GM19035 (cell line): ENCODE measurements at regions not wholly inside any gene's neighbourhood (a gene's known extent, or its start where the extent isn't known, plus 50 kb on each side); places are given as distances from the start of the nearest gene placed in this dataset.

Source experiments
- ATAC-seq: cut with Tn5 transposase; IDR thresholded peaks from one replicate; pipeline ENCODE4 v1.9.1; 2021; ENCODE audit not compliant: unreplicated experiment

DNA sequence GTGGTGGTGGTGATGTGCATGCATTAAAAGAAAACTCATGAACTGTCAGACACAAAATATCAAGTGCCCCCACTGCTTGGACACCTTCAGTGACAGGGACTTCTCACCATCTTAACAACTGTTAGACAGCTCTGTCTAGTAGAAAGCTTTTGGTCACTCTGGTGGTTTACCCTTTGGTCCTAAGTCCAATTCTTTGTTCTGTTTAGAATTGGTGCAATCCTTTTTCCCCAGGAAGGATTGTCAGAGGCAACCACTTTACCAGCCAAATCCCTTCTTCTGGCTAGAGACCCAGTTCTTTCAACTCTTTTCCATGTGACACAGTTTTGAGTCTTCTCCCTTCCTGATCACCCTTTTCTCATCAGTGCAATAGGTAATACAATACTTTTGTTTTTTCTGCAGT, 140.2 kb downstream of the SEC61B start:
- no peak for ATAC-seq

DNA sequence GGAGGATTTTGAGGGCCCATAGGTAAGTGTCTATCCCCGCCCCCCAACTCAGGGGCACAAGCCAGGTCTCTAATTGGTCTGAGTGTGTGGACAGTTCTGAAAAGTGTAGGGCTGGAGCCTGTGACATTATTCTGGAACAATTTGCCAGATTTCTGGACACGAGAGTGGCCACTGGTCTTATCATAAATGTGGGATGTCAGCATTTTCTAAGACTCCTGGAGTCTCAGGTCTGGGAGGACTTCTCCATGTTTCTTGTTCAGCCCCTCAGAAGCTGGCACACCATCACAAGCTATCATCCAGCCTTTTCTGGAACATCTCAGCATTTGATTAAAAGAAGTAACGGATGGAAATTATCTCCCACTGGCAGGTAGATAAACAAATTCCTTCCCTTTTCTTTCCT, 141.4 kb downstream of the SEC61B start:
- ATAC-seq: no peak

- no peak for ATAC-seq
Measured at GRCh38 chr9:99365233-99365980, 143.3 kb downstream of the SEC61B start.

DNA sequence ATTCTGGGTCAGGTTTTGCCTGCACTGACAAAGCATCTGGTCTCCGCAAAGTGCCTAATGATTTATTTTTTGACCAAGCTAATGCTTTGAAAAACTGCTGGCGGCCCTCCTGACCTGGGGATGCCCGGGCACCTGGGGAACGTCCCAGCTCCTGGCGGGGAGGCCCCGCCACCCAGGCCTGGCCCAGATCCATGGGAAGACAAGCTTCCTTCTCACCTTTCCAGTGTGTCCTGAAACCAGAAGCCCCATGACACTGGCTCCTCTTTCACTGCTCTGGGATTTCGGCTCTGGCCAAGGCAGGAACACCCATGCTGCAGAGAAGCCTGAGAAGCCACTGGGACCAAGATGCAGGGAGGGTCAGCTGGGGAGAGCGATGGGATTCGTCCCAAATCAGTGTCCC, 144.1 kb downstream of the SEC61B start:
- ATAC-seq: no peak

GRCh38 chr9:99366621-99367020, 144.5 kb downstream of the SEC61B start:
- ATAC-seq: no peak

DNA sequence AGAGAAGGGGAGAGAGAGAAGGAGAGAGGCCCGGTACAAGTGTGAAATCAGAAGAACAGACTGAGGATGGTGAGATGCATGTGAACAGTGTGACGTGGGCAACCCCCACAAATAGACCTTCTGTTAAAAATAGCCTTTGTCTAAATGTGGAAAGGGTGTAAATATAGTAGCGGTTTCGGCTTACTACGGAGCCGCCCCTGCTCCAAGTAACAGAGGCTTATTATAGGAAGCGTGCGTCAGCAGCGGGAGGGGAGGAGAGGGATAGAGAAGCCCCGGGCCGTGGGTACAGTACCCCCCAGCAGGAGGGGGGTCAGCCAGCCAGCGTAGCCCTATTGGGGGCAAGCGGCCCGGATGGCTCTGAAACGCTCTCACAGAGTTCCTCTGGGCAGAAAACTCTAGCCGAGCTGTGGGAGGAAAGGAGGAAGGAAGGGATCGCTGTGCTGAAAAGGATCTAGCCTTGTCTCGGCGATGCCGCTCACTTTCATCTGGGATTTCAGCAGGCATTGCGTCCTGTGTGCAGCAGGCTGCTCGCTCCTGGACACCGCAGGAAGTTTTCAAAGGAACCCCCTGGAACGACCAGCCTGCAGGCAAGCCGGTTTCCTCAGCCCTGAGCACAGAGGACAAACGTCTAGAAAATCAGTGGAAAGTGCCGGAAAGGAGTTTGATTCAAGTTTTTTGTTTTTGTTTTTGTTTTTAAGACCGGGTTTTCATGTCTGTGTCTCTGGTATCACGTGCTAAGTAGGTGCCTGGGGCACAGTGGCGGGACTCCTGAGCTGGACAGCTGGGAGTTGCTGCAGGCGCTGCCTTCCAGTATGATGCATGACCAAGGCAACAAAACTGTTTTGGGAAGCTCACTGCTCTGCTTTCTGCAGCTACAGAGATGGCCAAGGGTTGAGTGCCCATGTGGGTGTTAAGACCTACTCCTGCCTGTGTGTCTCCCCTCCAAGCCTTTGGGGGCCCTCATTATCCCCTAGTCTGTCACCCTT, 146.6 kb downstream of the SEC61B start:
- ATAC-seq: no peak

DNA sequence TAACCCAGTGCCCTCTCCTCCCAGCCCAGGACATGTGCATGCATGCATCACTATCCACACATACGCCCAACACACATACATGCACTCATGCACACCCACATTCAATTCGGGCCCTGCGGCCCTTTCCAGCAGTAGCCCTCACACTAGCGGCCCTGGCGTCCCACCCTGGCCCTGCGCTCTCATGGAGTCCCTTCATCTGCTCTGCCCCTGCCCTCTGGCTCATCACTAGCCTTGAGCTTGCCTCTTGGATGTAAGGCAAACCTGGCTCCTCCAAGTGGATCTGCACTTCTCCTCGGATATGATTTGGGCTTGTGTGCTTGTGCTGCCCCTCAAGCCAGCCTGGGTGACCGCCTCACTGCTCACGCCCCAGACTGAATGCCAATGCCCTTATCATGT, 147.2 kb downstream of the SEC61B start:
- ATAC-seq: no peak

- ATAC-seq: no peak
Measured at GRCh38 chr9:99370376-99370775, 148.3 kb downstream of the SEC61B start.

- ATAC-seq: no peak
Measured at GRCh38 chr9:99371376-99371775, 149.3 kb downstream of the SEC61B start.

- no peak for ATAC-seq
Measured at GRCh38 chr9:99373912-99374311, 151.8 kb downstream of the SEC61B start.

GRCh38 chr9:99374793-99375192, 152.7 kb downstream of the SEC61B start:
- ATAC-seq: no peak

- ATAC-seq: no peak
Measured at GRCh38 chr9:99375481-99375880, 153.4 kb downstream of the SEC61B start.

- ATAC-seq: no peak
Measured at GRCh38 chr9:99377790-99378775, 156.0 kb downstream of the SEC61B start.

DNA sequence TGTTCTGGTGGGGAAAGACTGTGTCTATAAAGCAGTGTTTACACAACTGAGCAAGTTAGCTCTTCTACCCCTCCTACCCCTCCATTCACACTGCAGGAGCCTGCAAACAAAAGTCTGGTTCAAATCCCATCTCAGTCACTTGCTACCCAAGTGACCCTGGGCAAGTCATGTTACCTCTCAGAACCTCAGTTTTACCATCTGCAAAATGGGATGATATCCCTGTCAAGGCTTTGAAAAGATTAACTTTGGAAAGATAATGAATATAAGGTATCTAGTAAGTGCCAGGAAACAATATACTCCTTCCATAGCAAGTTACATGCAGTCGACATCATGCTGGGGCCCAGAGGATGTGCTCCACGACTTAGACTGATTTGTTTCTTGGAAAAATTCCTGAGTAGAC, 161.5 kb downstream of the SEC61B start:
- no peak for ATAC-seq

DNA sequence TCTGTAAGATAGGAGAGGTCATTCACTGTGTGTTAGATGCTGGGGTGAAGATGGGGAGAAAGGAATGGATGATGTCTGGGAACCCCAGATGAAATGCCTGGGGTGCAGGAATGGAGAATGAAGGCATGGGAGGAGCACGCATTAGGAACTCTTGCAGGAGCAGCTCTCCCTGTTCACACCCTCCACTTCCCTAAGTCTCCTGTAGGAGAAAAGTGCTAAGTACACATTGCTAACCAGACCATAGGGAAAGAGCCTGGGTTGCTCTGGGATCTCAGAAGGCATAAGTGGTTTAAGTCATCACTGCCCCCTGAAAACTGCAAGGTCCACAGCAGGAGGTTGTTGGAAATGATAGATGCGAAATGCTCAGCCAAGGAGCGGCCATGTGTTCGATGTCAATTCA, 163.1 kb downstream of the SEC61B start:
- no peak for ATAC-seq

DNA sequence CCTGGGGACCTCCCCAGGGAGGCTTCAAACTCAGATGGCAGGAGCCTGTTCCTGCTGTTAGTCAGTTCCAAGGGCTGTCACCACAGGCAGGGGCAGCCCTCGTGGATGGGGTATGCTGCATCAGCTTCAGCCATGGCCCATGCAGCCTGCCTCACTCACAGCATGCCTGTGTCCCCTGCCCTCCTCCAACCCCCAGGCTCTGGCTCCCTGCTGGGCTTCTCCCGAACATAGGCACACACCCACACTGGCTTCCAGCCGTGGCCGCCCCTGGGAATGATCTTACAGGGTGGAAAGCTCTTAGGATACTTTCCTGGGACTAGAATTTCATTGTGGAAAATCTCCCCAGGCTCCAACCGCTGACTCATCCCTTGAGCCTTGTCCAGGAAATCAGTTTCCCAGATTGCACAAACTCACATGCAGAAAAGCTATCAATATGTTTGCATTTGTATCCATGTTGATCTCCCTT, 163.8 kb downstream of the SEC61B start:
- no peak for ATAC-seq

DNA sequence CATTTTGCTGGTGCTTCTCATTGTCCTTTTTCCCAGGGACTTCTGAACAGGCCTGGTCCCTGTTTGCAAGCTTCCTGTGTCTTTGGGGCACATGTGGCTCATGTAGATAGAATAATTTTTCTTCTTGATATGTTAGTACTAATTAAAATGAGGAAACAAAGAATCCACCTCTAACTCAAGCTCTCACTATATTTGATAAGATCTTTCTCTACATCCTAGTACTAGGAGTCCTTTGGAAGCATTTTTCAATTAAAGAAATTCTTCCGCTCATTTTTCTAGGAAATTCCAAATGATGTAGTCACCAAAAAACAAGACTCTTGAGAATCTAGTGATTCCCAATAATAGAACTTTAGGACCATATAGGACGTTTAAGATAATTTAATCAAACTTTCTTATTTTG, 165.3 kb downstream of the SEC61B start:
- ATAC-seq: no peak

DNA sequence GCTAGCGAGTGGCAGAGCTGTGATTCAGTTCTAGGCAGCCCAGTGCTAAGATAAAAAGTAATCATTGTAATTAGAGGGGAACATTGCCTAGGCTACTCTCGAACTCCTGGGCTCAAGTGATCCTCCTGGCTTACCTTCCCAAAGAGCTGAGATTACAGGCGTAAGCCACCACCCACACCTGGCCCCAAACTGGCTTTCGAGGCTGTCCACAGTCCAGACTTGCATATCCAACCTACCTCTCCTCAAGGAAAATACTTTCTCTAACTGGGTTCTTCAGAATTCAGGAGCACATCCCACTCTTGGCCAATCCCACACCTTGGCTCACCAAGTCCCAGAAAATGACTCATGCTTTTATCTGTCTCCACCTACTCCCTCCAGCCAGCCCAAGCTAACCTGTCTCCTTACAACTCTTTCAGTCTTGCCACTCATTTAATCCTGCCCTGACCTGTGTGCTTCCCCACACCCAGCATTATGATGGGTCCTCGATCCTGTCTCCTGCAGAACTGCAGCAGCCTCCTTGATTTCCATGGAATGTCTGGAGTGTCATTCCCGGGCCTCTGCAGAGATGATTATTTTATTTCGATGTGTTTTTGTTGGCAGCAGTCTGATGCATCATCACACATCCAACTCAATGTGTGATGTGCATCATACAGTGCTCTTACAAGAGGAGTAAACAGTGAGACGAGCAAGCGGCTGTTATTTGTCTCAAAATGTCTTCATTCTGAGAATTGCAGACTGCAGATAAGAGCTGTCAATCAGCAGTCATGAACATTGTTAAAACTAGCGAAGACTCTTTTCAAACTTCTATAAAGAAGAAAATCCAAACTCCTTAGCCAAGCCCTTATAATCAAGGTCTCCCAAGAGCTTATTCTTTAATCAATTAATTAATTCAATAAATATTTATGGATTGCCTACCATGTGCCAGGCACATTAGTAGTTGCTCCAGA, 167.3 kb downstream of the SEC61B start:
- no peak for ATAC-seq

GRCh38 chr9:99391937-99392594, 170.0 kb downstream of the SEC61B start:
- ATAC-seq: no peak
